ENCODE measurements at regions not wholly inside any gene's neighbourhood (a gene's known extent, or its start where the extent isn't known, plus 50 kb on each side); places are given as distances from the start of the nearest gene placed in this dataset.
A peak's percentile ranks its signal among the peaks of the same experiment; 100 is the strongest.
"Not testable (repeated sequence)": the region's sequence is repeated elsewhere in the genome, so short reads cannot be mapped to it uniquely, and the experiment has no call there.

GRCh38 chr10:94224656-94225055 lies 138.1 kb downstream of the NOC3L start:
- peak; percentile 53 for DNase-seq (ENCODE audit: low spot score)

- DNase-seq (ENCODE audit: low spot score), result peak; percentile 8
Measured at GRCh38 chr10:94225589-94225988, 137.2 kb downstream of the NOC3L start.

DNA sequence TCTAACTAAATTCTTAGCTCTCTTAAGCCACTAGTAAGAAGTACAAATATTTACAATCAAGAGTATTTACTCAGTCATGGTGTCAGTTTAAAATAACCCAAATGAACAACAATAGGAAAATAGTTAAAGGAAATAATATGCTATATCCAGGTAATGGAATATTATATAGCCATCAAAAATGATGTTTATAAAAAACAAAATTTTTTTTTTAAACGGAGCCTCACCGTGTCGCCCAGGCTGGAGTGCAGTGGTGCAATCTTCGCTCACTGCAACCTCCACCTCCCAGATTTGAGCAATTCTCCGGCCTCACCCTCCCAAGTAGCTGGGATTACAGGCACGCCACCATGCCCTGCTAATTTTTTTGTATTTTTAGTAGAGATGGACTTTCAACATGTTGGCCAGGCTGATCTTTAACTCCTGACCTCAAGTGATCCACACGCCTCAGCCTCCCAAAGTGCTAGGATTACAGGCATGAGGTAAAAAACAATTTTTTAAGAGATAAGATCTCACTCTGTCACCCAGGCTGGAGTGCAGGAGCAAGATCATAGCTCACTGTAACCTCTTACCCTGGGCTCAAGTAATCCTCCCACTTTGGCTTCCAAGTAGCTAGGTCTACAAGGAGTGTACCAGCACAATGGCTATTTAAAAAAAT lies 132.5 kb downstream of the NOC3L start:
- DNase-seq (ENCODE audit: low spot score), result no peak

GRCh38 chr10:94232711-94233383 lies 129.9 kb downstream of the NOC3L start:
- no peak for DNase-seq (ENCODE audit: low spot score)

- DNase-seq (ENCODE audit: low spot score), result no peak
Measured at GRCh38 chr10:94235461-94235860, 127.3 kb downstream of the NOC3L start.

GRCh38 chr10:94238006-94238617 lies 124.6 kb downstream of the NOC3L start:
- DNase-seq (ENCODE audit: low spot score), result no peak

- no peak for DNase-seq (ENCODE audit: low spot score)
Measured at GRCh38 chr10:94239696-94240095, 123.0 kb downstream of the NOC3L start.

- DNase-seq (ENCODE audit: low spot score), result no peak
Measured at GRCh38 chr10:94240491-94240890, 122.2 kb downstream of the NOC3L start.

- DNase-seq (ENCODE audit: low spot score), result no peak
Measured at GRCh38 chr10:94240901-94241300, 121.8 kb downstream of the NOC3L start.

- peak; percentile 5 for DNase-seq (ENCODE audit: low spot score)
Measured at GRCh38 chr10:94251098-94251497, 111.6 kb downstream of the NOC3L start.

GRCh38 chr10:94251568-94251967 lies 111.2 kb downstream of the NOC3L start:
- no peak for DNase-seq (ENCODE audit: low spot score)

GRCh38 chr10:94257407-94257806 lies 105.3 kb downstream of the NOC3L start:
- DNase-seq (ENCODE audit: low spot score), result not testable (repeated sequence)

DNA sequence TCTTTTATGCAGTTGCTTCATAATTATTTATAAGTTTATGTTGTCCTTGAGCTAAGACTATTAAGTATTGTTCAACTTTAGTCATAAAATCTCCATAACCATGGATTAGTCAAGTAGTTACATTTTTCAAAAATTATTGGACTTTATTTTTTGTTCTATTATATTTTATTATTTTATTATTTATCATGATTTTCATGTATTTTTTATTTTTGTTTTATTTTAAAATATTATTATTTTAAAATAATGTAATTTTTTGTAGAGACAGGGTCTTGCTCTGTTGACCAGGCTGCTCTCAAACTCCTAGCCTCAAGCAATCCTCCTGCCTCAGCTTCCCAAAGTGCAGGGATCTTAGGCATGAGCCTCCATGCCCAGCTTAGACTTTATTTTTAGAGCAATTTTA lies 102.3 kb downstream of the NOC3L start:
- no peak for DNase-seq (ENCODE audit: low spot score)

DNA sequence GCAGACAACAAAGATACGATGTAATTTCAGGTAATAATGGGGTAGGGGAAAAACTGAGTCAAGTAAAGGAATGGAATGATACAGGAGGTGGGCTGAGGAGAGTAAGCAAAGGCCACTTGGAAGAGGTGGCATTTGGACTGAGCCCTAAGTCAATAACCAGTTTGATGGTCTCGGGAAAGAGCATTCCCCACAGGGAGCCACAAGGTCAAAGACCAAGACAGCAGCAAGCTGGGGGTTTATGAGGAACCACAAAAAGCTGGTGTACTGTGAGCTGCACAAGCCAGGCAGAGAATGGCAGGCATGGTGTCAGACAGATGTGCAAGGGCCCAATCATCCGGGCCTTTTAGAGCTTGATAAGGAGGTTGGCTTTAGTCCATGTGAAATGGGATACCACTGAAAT lies 98.7 kb downstream of the NOC3L start:
- no peak for DNase-seq (ENCODE audit: low spot score)

DNA sequence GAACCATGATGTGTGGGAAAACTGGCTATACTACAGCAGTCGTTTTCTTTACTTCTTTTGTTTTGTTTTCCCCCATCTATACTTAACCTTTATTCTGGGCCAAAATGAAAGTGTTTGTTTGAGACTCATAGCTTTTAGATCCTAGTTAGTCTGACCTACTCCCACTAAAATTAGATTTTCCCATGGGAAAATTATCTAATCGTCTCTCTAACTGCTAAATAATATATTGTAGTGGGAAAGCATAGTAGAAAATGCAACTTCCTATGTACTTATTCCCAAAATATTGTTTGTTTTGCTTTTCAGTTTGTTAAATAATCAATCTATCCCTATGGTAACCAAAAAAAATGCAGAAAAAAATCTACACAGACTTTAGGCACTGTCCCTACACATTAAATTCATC lies 96.6 kb downstream of the NOC3L start:
- DNase-seq (ENCODE audit: low spot score), result no peak

GRCh38 chr10:94268652-94269051 lies 94.1 kb downstream of the NOC3L start:
- DNase-seq (ENCODE audit: low spot score), result no peak

DNA sequence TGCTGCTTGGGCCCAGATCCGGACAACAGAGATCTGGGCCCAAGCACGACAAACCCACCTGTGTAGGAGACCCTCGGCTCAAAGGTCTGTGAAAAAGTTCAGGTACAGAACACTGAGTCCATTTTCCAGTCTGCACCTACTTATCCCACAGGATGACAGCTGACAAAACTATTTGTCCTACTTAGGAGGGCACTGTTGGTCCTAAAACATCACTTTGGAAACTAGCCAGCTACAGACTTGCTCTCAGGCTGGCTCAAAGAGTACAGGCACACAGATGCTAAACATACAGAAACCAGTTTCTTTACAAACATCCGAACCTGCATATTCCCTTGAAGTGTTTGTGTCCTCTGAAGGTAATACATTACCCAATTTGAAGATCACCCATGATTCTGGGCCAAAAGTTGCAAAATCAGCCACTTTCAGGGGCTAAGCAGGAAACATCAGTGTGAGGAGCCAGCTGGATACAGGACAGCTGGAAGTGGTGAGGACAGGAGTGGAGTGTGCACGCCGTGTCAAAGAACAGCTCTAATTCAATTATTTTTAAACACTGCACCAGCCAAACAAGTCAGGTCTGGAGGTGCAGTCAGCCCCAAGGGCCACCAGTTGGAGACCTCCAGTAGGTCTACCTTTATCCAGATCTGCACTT lies 88.5 kb downstream of the NOC3L start:
- no peak for DNase-seq (ENCODE audit: low spot score)

GRCh38 chr10:94276140-94276539 lies 86.6 kb downstream of the NOC3L start:
- no peak for DNase-seq (ENCODE audit: low spot score)

- DNase-seq (ENCODE audit: low spot score), result no peak
Measured at GRCh38 chr10:94277450-94277849, 85.3 kb downstream of the NOC3L start.

DNA sequence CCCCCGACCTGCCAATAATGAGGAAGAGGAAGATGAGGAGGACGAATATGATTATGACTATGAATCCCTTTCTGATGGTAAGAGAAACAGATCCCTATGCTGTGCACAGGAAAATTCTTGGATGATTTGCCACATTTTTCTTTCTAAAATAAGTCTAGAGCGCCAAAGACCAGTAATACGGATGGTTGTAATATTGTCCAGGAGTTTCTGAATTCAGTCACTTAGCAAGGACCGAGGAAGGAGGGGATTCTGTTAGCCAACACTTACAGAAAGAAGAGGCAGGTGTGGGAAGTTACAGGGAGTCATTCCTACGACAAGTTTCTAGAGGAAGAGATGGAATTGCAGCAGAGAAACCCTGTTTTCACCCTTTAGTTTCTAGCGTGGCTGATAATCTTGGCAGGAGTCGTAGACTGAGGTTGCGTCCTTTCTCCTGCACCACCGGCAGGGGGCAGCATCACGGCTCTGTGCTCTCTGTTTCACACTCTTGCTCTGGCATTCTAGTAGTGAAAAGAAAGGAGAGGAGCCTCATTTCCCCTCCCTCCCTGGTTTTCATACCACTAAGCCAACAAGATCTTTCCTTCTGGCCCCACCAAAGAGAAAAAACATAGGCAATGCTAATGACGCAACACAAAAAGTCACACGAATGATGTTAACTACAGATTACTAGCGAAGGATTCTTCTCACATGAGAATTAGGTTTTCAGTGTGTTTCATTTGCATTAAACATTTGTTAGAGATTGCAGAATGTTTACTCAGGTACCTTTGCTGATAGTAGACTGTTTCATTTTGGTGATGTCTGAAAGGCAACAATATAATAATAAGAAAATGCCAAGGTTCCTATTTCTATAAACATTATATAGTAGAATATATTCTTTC lies 82.7 kb downstream of the NOC3L start:
- DNase-seq (ENCODE audit: low spot score), result peak; percentile 72

DNA sequence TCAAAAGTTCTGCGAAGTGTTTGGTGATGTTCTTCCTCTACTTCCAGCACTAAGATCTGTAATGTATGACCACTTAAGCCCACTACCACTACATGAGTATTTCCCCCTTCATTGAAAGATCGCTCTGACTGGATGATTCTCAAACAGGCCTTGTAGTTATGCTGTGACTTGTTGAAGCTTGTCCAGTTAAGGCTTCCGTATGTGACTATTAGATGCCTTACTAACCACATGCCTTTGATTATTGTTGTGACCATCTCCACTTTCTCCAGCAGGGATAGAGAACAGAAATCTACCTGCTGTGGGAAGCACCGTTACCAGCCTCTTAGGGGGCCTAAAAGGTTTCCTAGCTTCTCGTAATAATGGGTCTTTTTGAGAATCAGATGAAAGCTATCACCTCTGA lies 81.1 kb downstream of the NOC3L start:
- no peak for DNase-seq (ENCODE audit: low spot score)

- no peak for DNase-seq (ENCODE audit: low spot score)
Measured at GRCh38 chr10:94282369-94282768, 80.4 kb downstream of the NOC3L start.
